Limb (tissue), 2 donors: ENCODE measurements at regions not wholly inside any gene's neighbourhood (a gene's known extent, or its start where the extent isn't known, plus 50 kb on each side); places are given as distances from the start of the nearest gene placed in this dataset.
A peak's percentile ranks its signal among the peaks of the same experiment; 100 is the strongest.
"Not testable (repeated sequence)": the region's sequence is repeated elsewhere in the genome, so short reads cannot be mapped to it uniquely, and the experiment has no call there.

Experiments
- DNase-seq, 2 donors: peaks; one replicate each; pipeline ENCODE4 v3.0.0-alpha.2; 2016; ENCODE audit errors: extremely low spot score in 2 of 2

DNA sequence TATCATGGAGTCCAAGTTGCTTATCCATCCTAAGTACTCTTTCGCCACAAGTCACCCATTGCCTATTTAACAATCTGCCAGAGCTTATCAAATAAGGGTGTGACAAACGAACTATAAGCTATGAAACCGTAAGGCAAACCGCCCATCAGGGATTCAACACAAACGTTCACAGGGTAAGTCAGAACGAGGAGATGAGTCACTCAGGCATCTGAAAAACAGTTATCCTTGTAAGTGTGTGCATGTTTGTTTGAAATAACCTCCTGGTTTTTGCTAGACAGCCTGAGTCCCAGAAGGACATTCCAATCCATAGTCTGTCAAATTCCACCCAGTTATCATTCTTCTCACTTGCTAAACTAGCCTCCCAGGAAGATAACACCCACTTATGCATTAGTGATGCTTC is 299.1 kb downstream of the PAX3 start:
- DNase-seq = no peak

DNA sequence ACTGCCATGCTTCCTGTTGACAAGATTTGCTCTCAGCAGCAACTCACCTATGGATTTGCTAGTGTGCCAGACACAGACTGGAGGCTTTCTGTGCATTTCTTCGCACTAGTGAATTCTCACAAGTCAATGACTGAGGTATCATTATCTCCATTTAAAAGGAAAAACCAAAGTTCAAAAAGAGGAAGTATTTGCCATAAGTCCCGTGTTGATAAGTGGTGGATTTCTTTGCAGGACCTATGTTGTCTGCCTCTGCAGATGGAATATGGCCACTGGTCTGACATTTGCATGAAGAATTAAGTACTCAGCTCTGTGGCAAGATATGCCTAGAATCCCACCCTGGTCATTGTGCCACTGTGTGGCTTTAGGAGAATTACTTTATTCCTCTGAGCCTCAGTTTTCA is 299.6 kb downstream of the PAX3 start:
- DNase-seq = no peak

DNA sequence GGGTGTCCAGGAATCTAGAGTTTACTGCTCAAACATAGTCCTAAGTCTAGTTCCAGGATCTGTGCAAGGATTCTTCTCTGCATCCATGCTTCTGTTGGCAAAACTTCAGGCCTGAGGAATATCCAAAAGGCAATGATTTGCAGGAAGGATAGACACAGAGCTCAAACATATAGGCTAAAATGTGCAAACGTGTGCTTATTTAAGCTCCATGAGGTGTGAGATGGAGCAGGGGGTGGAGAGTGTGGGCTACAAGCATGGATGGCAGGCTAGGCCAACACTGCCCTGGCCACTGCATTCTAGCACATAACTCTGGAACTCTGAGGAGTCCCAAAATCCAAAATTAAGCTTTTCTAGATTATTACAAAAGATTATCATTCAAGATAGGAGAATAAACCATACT is 301.1 kb downstream of the PAX3 start:
- DNase-seq = no peak

DNA sequence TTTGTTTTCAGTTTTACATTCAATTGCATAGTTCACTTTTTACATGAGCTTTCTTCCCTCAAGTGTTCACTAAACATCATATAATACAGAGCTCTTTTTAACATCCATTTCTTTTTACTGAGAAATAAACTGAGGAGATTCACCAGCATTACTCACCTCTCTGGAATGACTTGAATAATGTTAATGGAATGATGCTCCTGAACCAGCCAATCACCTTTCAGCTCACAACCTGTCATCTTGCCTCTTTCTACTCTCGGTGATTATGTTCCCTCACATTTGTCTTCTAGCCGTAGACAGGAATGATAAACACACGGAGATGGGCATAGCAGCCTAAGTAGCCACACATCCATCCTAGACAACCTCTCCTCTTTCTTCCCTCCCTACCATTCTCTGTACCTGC is 301.7 kb downstream of the PAX3 start:
- DNase-seq = no peak

DNA sequence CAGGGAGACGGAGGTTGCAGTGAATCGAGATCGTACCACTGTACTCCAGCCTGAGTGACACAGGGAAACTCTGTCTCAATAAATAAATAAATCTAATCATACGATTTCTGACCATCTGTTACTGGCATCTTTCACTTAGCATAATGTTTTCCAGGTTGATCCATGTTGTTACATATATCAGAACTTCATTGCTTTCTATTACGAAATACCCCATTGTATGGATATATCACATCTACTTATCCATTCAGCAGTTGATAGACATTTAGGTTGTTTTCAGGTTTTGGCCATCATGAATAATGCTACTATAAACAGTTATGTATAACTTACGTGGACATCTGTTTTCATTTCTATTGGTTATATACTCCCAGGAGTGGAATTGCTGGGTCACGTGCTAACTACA is 303.9 kb downstream of the PAX3 start:
- DNase-seq = no peak

DNA sequence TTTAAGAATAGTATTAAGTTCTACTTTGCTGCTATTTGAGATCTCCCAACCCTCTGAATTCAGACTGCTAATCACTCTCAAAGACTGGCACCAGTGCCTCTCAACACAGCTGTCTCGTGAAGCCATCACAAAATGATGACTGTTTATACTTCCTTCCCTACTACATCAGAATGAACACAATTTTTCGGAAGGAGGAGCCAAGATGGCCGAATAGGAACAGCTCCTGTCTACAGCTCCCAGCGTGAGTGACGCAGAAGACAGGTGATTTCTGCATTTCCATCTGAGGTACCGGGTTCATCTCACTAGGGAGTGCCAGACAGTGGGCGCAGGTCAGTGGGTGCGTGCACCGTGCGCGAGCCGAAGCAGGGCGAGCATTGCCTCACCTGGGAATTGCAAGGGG is 314.4 kb downstream of the PAX3 start:
- not testable (repeated sequence) for DNase-seq

DNA sequence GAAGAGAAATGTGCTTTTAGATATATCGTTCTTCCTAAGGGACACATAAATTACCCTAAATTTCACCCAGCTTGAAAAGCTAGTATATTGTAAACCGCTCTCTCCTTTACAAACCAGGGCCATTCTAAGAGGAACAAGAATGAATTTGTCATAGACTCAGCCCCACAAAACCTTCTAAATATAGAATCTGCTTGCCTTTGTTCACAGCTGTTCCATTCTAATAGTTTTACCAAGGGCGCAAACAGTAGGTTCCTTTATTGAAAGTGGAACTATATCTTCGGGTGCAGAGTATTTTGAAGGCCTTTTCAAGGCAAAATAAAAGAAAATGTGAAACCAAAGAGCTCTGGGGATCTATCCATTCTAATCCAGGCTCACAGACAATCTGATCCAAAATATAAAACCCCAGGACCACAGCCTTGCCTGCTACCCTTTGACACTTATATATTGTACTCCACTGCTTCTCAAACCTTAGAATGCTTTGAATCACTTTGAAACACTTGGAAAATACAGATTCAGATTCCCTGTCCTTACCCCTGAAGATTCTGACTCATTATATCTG is 316.8 kb downstream of the PAX3 start:
- peak in 1 of 2 donors; percentile 18 for DNase-seq

DNA sequence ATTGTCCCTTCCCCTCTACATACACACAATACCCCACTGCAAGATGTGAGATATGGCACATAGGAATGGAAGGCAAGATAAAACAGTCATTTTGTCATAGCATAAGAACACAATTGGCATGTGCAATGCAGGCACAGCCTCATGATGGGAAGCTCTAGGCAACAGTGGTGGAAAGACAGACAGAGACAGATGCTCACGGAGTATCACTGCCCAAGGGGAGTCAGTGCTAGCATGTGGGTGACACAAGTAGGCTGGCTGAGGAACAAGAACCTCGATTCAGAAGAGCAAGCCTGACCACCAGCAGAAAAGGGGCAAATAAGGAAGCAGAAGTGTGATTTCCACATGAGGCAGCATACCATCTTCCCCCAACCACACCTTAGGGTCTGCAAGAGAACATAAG is 323.6 kb downstream of the PAX3 start:
- no peak for DNase-seq

DNA sequence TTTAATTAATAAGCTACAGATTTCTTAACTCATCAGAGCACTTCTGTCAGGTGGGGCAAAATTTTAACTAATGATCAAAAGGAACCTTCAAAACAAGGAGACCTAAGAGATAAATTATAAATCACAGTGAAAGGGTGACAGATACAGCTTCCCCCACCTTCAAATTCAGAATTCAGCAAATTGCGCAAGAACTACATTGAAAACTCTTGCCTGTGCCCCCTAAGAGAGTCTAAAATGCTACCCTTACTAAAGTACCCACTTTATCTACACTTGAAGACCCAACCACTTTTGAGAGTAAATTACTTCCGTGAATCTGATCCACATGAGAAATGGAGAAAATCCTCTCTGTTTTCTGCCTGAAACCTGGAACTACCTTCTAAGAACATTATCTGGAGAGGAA is 324.9 kb downstream of the PAX3 start:
- DNase-seq = no peak

DNA sequence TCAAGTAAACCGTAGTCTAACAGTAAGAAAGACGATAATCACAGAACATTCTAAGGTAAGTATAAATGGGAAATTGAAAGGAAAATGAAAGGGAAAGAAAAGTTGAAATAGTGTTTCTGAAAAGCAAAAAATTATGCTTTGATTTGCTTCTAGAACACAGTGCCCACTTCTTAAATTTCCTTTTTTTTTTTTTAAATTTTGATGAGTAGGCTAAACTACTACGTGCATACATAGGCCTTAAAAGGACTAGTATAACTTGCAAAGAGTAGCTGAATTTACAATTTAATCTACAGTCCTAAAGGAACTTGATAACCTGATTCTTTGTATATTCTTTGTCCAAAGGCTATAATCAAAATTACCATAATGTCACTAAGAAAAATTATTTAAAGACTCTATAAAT is 325.3 kb downstream of the PAX3 start:
- no peak for DNase-seq

DNA sequence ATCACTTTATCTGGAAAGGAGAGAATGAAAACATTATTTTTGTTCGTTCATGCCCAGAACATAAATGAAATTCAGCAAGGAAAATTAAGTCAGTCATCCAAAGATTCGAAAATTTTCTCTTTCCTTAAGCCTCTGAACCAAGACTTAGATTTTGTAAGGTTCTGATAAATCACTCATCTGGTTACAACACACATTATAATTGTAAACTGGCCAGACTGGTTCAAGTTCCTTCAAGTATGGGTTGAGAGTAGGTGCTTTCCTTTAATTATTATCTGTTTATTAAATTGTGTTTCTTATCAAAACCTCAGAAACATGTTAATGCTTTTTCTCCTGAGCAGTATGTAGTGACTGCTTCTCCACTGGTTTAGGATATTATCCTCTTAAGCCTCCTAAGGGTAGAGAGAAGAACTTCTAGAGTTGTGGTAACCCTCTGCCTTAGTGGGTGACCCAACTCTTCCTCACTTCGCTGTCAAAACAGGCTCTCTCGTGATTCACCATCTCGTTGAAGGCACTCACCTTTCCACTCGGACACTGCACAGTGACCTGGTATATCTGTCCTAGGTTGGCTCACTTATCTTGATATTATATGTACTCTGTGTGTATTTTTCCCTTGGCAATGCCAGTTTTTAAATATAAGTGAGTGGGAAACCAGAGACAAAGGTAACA is 325.9 kb downstream of the PAX3 start:
- no peak for DNase-seq

DNA sequence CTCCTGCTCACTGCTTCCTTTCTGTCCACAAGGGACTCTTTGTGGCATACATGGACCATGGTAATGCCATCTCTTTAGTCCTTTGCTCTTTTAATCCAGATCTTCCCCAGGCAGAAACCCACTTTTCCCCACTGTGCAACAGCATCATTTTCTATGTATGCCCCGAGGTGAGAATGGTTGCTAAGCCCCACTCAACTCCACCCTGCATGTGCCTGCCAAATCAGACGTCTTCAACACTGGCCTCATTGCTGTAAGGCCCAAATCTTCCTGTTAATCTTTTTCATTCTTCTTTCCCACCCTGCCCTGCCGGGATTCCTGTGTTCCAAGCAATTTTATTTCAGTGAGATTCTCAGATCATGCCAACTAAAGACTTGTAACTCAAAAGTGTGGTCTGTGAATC is 328.4 kb downstream of the PAX3 start:
- no peak for DNase-seq

DNA sequence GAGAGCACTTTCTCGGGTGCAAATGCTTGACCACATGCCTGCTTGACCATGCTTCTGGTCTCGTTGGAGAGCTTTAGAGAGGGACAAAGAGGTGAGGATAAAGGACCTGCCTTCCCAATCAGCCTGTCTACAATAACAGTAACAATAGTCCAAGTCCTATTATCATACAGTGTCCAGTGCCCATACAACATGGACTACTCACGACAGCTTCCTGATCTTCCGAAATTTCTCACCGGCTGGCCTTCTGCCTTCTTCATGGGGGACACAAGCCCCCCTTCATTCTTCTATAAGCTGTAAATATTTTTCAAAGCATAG is 329.0 kb downstream of the PAX3 start:
- DNase-seq = no peak

DNA sequence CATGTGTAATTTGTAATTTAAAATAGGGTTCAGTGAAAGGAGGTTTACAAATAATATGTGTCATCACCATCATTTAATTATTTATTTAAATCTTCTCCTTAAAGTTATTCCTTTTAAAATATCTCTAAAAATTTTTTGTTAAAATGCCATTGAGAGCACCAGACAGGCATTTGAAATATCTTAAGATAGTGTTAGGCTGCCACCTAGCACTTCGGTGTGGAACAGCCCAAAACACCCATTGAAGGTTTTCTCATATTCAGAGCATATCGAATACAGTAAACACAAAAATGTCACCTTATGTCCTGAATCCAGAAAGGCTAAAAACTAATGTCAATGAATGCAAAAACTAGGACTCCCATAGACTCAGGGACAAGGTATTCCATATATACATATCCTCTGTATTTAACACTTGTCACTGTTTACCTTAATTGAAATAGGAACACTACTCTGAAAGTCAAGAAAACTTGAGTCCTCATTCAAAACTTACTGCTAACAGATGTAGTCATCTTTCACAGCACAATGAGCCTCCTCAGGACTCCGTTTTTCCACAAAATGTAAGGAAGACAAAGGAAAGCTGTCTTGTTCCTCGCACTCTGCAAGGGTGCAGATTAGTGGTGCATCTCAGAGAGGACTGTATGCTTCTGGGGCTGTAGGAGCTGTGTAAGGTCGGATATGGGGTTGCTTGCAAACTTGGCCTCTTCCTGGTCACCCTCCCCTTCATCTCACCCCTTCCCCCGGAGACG is 329.5 kb downstream of the PAX3 start:
- peak in 1 of 2 donors; percentile 73 for DNase-seq

DNA sequence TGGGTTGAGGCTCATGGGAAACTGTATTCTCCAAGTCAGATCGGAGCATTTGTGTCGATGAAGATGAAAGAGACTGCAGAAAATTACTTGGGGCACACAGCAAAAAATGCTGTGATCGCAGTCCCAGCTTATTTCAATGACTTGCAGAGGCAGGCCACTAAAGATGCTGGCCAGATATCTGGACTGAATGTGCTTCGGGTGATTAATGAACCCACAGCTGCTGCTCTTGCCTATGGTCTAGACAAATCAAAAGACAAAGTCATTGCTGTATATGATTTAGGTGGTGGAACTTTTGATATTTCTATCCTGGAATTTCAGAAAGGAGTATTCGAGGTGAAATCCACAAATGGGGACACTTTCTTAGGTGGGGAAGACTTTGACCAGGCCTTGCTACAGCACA is 336.6 kb downstream of the PAX3 start:
- no peak for DNase-seq

DNA sequence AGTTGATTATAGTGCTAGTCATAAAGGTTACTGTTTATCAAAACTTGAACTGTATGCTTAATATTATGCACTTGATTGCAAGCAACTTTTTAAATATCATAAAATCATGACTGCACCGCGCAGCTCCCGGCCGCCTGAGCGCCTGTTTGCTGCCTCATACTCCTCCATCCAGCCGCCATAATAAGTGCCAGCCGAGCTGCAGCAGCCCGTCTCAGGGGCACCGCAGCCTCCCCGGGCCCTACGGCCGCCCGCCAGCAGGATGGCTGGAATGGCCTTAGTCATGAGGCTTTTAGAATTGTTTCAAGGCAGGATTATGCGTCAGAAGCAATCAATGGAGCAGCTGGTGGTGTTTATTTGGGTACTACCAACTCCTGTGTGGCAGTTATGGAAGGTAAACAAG is 337.2 kb downstream of the PAX3 start:
- no peak for DNase-seq

DNA sequence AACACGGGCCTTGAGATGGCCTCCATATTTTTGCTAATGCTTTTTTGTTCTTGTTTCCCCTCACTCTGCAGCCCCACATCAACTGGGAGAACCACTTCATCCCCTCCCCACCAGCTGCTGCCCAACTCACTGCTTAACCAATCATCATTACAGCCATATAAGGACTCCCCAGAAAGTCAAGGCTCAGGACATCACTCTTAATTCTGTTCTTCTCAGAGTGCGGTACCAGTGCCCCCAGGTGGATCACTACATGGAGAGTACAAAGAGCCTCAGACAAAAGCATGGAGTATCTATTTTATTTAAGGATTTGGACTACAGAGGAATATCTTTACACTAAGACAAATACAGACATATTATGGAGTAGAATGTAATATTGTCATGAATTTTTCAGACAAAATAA is 340.6 kb downstream of the PAX3 start:
- DNase-seq = no peak

DNA sequence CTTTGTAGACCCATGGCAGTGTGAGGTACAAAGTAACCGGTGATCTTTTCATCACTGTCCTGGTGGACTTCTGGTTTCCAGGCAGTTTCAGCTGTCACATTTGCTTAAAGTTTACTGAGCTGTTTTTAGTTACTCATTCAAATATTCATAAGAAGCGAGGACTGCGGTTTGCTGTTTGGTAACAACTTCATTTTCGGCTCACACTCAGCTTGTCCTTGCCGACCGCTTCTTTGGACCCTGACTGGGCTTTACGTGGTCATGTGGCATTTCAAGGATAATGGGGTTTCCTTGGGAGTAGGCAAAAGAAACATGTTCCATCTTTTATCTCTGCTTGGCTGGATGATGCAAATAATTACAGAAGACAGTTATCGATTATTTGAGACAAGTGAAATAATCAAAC is 350.7 kb downstream of the PAX3 start:
- DNase-seq = no peak

DNA sequence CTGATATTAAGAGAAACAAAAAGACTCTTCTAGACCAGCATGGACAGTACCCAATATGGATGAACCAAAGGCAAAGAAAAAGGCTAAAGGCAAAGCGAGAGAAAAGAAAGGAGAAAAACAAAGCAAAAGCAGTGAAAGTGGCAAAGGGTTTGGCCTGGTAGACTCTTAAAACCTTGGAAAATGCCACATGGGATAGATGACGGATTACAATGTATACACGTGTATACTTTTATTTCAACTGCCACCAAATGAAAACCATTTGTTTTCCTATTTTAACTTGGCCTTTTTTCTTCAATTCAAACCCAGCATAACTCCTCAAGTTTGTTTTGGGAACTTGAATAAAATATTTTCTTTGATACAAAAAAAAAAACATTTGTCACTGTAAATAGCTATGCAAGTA is 354.3 kb downstream of the PAX3 start:
- not testable (repeated sequence) for DNase-seq

DNA sequence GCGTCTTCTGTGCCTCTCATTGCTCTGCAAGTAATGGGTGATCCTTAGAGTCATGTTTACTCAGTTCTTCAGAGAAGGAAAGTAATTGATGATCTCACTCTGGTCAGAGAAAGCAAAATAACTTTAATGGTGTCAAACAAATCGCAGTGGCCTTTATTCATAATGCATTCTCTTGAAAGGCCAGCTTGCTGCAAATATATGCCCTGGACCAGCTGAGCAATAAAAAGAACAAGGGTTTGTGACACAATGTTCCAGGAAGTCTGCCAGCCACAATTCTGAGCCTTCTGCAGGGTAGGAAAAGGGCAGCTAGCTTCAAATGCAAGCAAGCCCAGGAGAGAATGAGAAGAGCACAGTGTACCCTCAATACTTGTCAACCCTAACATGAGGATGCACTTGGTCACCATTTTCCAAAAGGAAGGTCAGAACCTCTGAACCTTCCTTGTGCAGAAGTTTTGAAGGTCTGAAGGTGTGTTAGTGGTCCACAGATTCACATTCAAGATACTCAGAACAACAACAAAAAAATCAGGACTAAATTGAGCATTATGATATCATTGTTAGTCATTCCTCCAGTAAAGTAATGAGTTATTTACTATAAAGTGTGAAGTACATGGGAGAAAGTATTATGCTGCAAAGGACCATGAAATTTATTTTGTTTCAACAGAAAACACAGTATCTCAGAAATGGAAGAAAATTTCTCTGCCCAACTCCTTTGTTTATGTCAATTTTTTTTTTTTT is 355.6 kb downstream of the PAX3 start:
- no peak for DNase-seq

DNA sequence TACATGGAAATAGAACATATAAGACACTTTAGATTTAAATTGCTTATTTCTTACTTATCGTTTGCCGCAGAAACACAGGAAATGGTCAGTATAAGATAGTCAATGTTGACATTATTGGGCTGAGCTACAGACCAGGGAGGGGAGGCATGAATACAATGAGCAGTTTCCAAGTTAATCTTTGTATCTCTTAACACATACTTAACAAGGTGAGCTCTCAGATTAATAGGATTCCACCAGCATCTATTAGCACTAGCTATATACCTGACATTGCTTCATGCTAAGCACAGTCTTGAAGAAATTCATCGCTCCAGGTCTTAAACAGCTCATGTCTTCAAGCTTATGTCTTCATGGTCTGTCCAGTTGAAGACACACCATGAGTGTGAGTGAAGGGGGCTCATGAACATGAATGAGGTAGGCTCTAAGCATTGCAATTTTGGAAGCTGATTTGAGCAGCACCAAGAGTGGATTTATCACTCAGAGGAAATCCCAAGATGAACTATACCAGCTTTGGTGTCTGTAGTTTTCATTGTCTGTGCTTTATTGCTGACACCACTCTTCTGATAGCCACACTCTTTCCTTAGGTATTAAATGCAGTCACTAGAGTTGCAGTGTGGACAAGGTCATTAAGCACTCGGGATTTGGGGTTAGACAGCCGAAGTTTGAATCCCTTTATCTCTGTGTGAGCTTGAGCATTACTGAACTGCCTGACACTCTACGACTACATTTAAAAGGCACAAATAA is 359.3 kb upstream of the EPHA4 start:
- no peak for DNase-seq

DNA sequence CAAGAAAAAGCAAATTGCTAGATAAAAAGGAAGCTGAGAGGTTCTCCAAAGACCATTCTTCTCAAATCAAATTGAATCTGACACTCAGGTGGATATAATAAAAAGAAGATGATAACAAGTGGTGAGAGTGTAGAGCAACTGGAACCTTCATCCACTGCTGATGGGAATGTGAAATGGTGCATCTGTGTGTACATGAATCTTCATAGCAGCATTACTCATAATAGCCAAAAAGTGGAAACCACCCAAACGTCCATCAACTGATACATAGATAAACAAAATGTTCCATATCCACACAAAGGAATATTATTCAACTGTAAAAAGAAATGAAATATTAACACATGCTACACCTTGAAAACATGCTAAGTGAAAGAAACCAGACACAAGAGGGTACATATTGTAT is 357.2 kb upstream of the EPHA4 start:
- DNase-seq = no peak
